ENCODE measurements at regions not wholly inside any gene's neighbourhood (a gene's known extent, or its start where the extent isn't known, plus 50 kb on each side); places are given as distances from the start of the nearest gene placed in this dataset.

DNA sequence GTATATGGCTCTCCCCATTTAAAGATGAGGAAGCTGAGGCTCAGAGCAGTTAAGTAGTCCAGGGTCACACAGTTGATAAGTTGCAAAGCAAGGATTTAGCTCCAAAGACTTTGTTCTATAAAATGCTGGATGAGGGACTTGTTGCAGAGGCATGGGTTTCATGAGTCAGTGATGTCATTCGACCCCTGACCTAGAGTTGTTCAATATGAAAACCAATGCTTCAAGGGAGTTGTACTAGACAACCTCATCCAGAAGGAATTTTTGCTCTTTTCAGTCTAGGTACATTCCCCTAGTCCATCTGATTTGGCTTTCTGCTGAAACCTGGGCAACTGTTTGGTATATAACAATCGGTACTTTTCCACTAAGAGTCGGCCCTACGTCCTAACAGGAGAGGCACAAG, 550.4 kb downstream of the EBF1 start:
- no peak for DNase-seq

DNA sequence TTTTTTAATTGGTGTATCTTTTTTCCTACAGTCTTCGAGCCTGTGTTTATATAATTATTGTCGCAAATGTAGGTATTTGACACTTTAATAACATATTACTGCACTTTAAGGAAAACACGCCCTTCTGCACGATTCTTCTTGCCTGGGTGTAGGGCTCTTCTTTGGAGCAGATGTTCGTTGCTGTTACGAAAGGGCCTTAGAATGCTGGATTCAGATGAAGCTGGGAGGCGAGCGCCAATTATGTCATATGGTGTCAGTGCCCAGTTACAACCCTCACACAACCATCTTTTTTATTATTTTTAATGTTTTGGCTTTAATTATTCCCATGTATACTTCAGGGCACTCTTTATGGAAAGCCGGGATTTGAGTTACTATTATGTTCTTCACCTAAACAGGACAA, 553.0 kb downstream of the EBF1 start:
- peak; percentile 75 for DNase-seq

DNA sequence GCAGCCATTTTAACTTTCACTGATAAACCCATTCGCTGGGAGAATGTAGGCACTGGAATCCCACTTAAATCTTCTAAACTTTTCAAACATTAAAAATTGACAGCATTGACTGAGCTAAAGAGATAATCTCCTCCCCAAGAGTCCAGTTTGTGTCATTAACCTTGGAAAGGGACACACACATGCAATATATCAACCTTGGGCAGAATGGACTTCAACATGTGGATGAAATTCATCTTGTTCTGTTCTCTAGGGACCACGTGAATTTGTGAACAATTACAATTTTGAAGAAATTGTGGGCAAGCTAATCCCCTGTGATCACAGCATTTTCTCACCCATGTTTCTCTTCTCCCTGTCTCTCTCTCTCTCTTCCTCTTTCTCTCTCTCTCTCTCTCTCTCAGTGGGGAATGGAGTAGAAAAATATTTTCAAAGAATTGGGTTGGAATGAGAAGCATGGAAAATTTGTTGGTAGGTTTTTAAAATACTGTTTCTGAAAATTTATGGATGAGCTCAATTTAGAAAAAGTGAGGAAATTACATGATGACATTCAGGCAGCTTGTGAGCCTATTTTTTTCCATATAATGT, 553.7 kb downstream of the EBF1 start:
- DNase-seq = no peak

DNA sequence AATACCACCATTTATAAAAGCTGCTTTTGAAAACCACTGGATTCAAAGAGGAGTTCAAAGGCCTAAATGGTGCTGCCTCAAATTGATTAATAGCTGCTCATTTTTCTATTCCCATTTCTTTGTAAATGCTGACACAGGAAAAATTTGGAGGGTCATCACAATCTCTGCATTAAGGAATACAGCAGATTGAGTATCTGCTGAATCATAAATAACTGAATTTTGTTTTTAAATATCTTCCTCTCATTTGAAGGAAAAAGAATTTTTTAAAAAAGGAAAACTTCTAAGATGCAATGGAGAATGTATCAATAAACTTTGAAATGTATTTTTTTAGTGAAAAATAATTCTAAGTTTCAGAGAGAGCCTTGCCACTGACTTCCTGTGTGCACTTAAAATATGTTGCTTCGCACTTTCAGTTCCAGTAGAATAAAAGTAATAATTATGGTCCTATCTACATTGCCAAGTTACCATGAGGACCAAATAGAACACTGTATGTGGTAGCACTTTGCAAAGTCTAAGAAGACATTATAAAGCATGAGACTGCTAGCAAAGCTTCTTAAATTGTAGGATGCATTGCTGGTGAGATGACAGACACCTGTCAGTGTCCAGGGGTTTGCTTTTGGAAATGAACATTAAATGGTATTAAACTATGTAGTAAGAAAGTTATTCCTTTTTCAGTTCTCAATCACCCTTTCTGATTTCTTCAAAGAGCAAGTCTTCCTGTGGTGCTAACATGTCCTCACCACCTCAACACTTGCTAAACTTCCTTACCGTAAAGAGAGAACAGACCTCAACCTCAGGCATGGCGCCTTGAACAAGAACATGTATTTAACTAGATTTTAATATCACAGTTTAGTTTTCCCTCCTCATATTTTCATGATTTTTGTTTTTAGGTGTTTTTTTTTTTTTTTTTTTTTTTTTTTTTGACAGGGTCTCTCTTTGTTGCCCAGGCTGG, 555.1 kb downstream of the EBF1 start:
- DNase-seq = no peak

DNA sequence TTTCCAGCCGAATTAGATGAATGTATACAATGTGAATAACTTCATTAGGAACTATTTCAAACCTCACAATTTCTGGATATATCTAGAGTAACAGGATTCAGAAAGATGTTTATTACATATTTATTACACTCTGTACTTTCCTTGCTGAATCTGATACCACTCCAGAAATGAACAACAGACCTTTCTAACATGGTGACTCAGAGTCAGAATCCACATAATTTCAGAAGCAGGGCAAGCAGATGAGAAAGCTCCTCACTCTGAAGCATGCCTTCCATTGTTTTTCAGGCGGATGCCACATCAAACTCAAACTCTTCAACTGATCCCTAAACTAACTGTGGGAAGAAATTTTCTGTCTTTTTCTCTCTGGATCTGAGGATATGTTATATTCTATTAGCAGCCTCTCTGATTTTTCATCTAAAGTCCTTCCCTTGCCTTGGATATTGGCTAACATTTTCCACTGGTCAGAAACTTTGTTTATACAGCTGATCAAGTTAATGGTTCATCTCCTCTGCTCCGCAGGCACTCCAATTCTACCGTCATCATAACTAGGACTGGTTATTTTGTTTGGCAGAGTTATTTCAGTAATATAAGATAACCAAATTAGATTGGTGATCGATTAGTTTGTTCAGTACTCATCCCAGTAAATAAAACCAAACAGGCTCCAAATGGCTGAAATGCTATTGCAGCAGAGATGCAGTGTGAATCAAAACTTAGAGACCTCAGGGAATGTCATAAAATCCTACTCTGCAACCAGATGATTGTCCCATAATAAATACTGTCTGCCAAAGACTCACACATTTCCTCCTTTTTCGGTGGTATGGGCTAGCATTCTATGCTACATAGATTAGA, 556.0 kb downstream of the EBF1 start:
- no peak for DNase-seq

DNA sequence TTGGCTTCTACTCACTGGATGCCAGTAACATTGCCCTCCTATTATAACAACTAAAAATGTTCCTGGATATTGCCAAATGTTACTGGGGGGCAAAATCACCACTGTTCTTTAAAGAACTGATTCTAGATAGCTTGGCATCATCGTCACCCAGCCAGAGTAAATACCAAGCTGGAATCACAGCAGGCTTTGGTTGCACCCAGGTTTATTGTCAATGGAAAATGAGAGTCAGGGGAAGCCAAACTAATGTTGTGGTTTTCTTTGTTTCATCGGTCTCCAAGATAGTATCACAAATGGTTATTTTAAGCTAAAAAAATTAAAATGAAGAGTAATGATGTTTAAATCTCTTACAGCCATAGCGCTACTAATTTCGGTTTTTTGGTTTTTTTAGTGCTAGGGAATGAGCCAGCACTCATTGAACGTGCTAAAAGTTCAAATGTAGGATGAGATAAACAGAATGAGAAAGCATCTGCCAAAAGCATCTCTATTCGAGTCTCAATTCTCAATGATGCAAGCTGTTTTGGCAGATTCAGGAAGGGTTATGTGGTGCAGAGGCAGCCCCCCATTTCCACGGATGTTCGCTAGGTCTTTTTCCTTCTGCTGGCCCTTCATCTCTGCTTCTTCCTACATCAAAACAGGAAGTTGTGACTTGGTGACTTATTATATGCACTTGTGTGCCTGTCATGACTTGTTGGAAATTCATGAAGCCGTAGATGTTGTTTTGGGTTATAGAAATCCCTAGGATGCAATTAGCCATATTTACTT, 558.0 kb downstream of the EBF1 start:
- DNase-seq = no peak

DNA sequence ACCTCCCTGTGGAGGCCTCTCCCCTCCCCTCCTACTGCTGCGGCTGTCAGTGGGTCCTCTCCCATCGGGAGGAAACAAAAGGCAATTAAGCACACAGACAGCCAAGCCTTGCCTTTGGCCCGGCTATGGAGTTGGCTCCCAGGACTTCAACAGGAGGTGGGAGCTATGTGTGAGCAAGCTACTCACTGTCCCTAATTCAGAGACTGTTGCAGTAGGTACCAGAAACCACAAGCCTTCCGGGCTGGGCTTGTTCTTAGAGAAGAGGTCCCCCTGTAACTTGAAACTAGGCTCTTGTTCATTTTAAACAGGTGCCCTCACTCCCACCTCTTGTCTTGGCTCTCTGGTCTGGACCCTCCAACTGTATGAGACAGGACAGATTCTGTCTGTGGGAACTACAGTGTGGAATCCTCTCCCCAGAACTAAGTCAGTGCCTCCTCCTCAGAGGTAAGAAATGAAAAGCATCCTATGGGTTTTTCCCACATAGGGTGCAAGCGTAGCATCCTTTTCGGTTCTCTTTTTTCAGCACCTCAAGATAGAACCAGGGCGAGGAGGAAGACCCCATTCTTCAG, 561.1 kb downstream of the EBF1 start:
- DNase-seq = no peak

DNA sequence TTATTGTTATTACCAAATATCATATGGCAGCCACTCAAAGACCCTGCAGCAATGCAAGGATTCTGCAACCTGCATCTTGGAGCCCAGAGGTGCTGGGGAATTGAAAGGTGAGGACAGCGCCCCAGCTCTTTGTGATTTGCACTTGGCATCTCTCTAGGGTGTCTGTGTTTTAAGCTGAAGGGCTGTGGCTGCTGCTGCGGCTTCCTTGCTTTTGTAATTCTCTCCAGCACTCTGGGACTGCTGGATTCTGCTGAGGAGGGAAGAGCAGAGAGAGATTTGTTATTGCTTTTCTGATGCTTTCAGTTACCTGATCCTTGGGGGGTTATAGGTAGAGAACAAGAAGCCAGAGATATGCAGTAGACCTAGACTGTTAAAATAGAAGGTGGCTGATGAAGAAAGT, 562.4 kb downstream of the EBF1 start:
- DNase-seq = no peak

DNA sequence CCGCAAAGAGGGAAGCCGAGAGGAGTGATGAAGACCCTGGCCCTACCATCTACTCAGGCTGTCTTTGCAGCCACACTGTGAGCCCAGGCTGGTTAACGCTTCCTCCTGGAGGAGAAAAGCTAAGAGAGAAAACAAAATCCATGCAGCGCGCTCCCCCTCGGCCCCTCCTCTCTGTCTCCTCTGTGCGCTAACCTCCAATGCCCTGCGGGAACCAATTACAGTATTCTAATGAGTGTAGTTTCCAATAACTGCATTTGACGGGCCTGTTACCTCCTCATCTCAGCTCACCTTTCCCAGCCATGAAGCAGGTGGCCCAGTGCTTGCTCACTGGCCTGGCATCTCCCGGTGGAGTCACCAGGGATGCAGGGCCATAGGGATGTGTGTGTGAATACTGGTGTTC, 565.5 kb downstream of the EBF1 start:
- DNase-seq = no peak

DNA sequence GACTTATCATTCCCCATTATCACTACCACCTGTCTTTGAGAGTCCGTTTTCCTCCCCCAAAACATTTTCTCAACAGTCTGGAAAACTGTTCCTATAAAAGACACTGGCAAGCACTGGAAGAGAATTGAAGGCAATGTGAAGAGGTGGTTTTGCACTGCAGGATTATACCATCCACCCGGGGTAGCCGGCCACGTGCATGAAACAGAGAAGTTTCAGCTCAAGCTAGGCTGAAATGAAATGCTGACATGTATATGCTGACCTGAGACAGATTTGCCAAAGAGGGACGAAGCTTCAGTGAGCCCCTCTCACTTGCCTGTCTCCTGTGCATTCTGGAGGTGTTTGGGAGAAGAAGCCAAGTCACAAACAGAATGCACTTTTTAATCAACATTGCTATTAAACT, 567.0 kb downstream of the EBF1 start:
- DNase-seq = no peak

DNA sequence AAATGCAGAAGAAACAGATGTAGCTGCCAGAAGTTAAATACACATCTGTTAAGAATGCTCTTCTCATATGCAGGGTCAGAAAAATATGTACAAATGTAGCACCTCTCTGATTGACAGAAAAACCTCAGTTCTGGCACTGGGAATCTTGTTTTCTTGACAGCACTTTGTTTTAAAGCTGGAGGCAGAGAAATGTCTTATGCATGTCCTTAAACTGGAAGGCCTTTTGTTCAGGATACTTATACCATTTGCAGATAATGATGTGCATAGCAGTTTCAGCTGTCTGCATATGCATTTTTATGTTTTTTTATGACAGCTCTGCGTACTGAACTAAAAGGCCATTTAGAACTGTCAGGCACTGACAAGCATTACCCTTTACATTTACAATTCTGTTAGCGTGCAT, 567.9 kb downstream of the EBF1 start:
- no peak for DNase-seq

DNA sequence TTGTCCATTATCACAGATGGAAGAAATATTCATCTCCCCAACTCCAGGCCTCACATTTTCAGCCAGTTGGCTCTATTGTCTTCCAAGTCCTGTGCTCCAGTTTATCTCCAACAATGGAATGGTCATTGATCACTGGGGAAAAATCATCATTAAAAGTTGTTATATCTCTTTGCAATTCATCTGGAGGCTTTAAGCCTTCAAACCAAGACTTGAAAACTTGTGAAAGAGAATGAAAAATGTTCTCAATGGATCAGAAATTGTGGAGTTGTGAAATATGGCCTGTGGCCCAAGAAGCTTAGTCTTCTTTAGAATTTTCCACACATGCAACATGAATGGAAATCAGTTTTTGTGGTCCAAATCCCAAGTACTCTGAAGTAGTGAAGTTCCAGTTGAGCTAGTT, 569.6 kb downstream of the EBF1 start:
- no peak for DNase-seq

DNA sequence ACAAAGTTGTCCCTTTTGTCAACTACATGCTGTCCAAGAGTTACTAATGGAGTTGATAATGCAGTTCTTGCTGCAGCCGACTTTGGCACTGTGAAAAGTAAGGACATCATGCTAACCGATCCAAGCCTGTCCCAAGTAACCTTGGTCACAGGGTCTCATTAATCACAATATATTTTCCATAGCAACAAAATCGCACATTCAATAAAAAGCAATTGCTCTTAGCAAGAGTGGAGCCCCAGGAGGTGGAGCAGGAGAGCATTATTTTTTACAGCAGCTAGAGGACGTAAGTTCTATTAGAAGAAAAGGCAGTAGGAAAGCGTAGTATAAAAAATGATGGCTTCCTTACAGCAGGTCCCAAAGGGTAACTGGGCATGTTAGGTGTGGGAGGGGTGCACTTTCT, 570.3 kb downstream of the EBF1 start:
- DNase-seq = no peak

DNA sequence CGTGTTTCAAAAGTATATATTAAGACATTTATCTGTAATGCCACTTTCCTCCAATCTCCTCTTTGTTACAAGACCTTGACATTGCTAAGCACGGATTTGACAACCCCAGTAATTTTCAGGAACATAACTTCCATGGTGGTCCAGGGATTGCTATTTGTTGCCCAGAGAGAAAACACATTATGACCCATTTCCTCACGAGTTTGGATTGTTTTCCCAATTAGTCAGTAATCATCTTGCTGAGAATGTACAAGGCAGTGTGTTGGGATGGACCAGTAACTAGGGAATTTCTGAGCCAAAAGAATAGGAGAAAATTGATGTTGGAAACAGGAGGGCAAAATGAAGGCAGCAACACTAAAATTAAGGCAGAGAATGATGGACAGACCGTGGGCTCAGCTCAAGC, 574.1 kb downstream of the EBF1 start:
- DNase-seq = no peak

DNA sequence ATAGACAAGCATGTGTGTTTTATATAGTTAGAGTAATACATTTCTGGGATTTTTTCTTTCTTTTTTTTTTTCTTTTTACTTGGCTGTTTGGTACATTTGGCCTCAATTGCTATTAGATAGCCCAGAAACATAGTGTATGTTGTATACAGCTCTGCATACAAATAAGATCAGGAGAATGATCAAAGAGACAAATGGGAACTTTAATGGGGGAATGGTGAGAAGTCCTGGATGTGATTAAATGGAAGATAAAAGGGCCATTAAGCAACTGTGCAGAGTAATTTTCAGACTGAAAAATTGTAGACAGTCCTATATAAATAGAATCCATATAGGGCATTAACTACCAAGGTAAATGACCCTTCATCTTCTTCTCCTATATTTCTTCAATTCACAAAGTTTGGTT, 575.6 kb downstream of the EBF1 start:
- DNase-seq = no peak

DNA sequence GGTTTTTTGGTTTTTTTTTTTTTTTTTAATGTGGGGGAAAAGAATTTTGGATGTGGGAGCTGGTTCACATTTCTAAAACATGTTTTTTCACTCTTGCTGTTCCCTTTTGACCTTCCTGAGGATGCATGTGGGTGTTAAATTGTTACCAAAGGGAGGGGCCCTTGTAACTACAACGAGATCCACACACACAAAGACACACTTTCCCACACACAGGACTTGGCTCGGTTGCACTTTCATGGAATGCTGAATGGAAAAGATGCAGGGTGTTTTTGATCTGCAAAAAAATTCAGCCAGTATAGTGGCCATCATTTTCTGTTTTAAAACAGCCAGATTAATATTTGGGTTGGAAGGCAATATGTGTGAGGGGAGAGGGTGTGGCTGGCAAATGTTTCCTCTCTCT, 576.9 kb downstream of the EBF1 start:
- DNase-seq = no peak

DNA sequence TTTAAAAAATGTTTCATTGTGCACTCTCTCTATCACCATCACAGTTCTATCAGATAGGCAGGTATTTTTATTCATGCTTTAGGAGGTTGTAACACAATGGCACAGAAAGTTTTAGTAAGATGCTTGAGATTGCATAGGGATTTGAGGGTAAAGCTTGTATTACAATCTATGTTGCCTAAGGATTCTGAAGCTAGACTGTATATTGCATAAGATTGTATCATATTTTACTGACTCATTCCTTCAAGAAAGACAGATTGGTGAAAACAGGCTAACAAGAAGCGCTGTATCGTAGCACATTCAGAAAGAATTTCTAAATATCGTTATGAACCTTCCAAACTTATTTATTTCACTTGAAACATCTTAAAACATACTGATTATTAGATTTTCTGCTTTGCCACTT, 577.7 kb downstream of the EBF1 start:
- DNase-seq = no peak

DNA sequence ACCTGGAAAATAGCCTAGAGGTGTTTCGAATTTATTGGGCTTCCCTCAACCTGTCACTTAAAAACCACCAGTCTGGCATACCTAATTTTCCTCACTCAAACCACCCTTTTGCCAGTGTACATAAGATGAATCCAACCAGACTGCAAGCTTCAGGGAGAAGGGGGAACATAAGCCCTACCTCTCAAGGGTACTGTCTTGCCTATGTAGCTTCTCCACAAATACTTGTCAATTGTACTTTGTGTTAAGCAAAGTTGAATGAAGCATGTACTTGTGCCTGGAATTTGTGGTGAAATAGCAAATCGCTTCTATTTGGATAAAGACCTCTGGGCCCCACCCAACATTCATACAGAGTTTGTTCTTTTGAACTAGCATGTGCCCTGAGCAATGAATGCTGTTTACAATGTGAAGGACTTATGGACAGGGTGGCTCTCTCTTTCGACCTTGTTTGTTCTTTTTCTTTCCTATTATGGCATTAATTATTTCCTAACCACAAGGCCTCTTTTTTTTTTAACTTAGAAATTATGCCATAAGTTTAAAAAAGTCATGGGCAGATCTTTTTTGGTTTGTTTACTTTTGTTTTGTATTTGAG, 580.2 kb downstream of the EBF1 start:
- no peak for DNase-seq

DNA sequence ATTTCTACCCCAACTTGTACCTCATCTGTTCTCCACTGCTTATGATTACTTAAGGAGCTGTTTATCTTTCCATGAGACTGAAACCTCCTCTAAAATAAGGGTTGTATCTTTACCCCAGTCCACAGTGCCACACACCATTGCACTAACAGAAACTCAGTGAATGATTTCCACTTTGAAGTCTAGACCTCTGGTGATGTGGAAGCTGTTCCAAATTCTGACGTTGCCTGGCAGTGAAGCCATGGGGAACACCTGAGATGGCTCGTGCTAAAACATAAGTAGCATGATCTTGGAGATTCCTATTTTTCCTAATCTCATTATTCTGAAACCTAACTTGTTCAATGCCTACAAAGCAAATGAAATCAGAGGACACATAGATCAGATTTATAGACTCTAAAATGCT, 583.2 kb downstream of the EBF1 start:
- DNase-seq = no peak

DNA sequence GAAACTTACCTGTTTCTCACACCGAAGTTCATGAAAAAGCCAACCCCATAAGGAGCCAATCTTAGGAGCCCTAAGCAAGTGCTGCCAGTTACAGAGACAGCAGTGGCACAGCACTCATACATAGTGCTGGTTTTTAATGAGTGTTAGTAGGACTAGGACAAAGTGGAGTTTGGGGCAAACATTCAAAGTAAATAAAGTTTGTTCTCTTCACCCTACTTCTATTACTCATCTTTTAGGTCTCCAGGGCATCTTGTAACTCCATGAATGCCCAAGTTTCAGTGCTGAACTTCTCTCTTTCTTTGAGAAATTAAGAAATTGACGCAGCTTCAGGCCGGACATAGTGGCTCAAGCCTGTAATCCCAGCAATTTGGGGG, 584.7 kb downstream of the EBF1 start:
- no peak for DNase-seq

DNA sequence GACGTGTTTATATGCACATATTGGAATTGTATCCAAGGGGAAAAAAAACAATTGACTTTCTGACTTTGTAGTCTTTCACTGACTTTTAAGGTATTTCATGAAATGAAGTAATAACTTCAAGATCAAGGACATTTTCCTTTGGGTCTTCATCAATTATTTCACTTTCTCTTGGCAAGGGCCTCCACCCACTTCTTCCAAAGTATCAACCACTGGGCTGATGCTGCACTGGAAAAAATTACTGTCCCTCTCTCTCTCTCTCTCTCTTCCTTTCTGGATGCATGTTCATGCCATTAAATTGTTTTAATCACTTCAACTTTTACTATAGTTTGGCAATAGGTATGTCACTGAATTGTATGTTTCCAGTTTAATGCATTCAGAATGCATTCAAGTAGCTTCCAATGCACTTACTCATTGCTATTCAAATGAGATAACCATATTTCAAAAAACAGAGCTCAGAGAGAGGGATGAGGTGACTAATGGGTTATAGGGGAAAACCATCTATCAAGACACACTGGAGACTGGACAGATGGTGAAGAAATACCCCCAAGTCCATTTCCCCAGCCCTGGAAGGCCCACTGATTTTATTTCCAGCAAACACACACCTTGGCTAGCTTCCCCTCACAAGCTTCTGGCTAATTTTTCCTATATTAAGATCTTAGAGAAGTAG, 585.3 kb downstream of the EBF1 start:
- no peak for DNase-seq

Measured in NCI-H2227 treated with DMSO at 0.1 percent for 48 hours (cell line).